ENCODE measurements at regions not wholly inside any gene's neighbourhood (a gene's known extent, or its start where the extent isn't known, plus 50 kb on each side); places are given as distances from the start of the nearest gene placed in this dataset.

DNA sequence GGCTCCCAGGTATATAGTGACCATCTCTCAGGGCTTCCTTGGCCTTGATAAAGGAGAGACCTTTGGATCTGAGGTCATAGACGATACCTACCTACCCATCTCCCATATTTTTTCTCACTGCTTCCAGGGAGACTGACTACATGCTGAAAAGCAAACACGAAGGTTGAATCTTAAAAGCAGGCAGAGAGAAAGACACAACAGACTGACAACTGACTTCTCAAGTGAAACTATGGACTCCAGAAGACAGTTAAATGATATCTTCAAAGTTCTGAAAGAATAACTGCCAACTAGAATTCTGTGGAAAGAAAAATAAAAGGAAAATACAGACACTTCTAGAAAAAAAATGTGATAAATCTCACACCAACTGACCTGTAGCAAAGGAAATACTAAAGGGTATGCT is 76.5 kb upstream of the HAAO start:
- H4K20me1 ChIP-seq (replicated peaks; ENCODE audit: control insufficient read depth, extremely low read depth, insufficient read depth, low read length) = no peaks in the 10 kb centered on the region
- H3K9me3 ChIP-seq (replicated peaks; ENCODE audit: control insufficient read depth, insufficient read depth, low read length) = peaks cover 2% of the 10 kb centered on the region
- no peak overlapping the region for H2AFZ ChIP-seq (ENCODE audit: low read depth, low read length)
- no peaks in the 10 kb centered on the region for H3K4me1 ChIP-seq (ENCODE audit: control insufficient read depth, extremely low read depth, insufficient read depth, low read length)
- no peak overlapping the region for H3K4me3 ChIP-seq (replicated peaks in 1 of 3; ENCODE audit: insufficient read depth in 1 of 3, low read depth in 1 of 3, low read length in 3 of 3)
- no TSS peak for BruUV-seq (replicated peaks)
- dilution Hi-C loops (cut with MboI; ENCODE audit: extremely low pct_ligation_motif_present, low sequenced_read_pairs) (no loop called here), intact Hi-C loops (cut with micrococcal nuclease) (no loop called here)
- H3K27me3 ChIP-seq (ENCODE audit: control insufficient read depth in 2 of 2, insufficient read depth in 2 of 2, low read length in 2 of 2) = no peaks in the 10 kb centered on the region
- DNase-seq (ENCODE audit: low read depth, low spot score) (no peak), FAIRE-seq (no peak)
- H3K4me2 ChIP-seq (ENCODE audit: insufficient read depth, low read length) = no peak overlapping the region
- no peaks in the 10 kb centered on the region for H3K79me2 ChIP-seq (ENCODE audit: control insufficient read depth, insufficient read depth, low read length)
- CTCF ChIA-PET = no interaction called here
- H3K36me3 ChIP-seq (ENCODE audit: control insufficient read depth in 2 of 2, extremely low read depth in 1 of 2, insufficient read depth in 2 of 2, low read length in 2 of 2) = no peaks in the 10 kb centered on the region
- H3K9ac ChIP-seq (replicated peaks; ENCODE audit: extremely low read depth, insufficient read depth, low read length) = no peak overlapping the region
- H3K9me1 ChIP-seq (replicated peaks; ENCODE audit: control insufficient read depth, extremely low read depth, insufficient read depth, low read length) = no peaks in the 10 kb centered on the region
- H3K27ac ChIP-seq (ENCODE audit: insufficient read depth, low read depth, low read length) = no peak overlapping the region
- TF ChIP-seq EZH2 (IDR thresholded peaks at IDR 0.05; ENCODE audit: borderline replicate concordance, low read depth, low read length, severe bottlenecking) = no peak
- TF ChIP-seq, protein P1, sequence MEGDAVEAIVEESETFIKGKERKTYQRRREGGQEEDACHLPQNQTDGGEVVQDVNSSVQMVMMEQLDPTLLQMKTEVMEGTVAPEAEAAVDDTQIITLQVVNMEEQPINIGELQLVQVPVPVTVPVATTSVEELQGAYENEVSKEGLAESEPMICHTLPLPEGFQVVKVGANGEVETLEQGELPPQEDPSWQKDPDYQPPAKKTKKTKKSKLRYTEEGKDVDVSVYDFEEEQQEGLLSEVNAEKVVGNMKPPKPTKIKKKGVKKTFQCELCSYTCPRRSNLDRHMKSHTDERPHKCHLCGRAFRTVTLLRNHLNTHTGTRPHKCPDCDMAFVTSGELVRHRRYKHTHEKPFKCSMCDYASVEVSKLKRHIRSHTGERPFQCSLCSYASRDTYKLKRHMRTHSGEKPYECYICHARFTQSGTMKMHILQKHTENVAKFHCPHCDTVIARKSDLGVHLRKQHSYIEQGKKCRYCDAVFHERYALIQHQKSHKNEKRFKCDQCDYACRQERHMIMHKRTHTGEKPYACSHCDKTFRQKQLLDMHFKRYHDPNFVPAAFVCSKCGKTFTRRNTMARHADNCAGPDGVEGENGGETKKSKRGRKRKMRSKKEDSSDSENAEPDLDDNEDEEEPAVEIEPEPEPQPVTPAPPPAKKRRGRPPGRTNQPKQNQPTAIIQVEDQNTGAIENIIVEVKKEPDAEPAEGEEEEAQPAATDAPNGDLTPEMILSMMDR (IDR thresholded peaks at IDR 0.05; ENCODE audit: extremely low read depth in 1 of 2, insufficient read depth in 1 of 2, low read depth in 1 of 2, low read length in 2 of 2) = no peak
- no peak for TF ChIP-seq MYC (IDR thresholded peaks at IDR 0.05; ENCODE audit: low read depth, low read length)
- no peak for TF ChIP-seq POLR2A (IDR thresholded peaks at IDR 0.05; ENCODE audit: low read depth, low read length)
- TF ChIP-seq GATA2 (IDR thresholded peaks at IDR 0.05; ENCODE audit: insufficient read depth, insufficient read length, low read depth, low read length) = no peak
- no peak for TF ChIP-seq FOS (IDR thresholded peaks at IDR 0.05; ENCODE audit: borderline replicate concordance, insufficient read depth, low read length)
- POLR2A ChIA-PET = no interaction called here

DNA sequence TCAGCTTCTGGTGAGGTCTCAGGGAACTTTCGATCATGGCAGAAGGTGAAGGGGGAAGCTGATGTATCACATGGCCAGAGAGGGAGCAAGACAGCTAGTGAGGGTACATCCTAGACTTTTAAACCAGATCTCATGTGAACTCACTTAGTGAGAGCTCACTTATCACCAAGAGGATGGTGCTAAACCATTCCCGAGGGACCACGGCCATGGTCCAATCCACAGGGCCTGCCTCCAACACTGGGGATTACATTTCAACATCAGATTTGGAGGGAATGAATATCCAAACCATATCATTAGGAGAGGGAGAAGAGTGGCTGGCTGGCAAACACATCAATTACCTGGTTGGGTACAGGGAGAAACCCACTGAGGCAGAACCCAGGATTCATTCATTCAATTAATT is 75.7 kb upstream of the HAAO start:
- BruUV-seq (replicated peaks) = no TSS peak
- no peak overlapping the region for H3K9ac ChIP-seq (replicated peaks; ENCODE audit: extremely low read depth, insufficient read depth, low read length)
- no peaks in the 10 kb centered on the region for H4K20me1 ChIP-seq (replicated peaks; ENCODE audit: control insufficient read depth, extremely low read depth, insufficient read depth, low read length)
- no peaks in the 10 kb centered on the region for H3K4me1 ChIP-seq (ENCODE audit: control insufficient read depth, extremely low read depth, insufficient read depth, low read length)
- no peak for FAIRE-seq
- no peak overlapping the region for H3K27ac ChIP-seq (ENCODE audit: insufficient read depth, low read depth, low read length)
- dilution Hi-C loops (cut with MboI; ENCODE audit: extremely low pct_ligation_motif_present, low sequenced_read_pairs) = no loop called here
- H2AFZ ChIP-seq (ENCODE audit: low read depth, low read length) = no peak overlapping the region
- H3K36me3 ChIP-seq (ENCODE audit: control insufficient read depth in 2 of 2, extremely low read depth in 1 of 2, insufficient read depth in 2 of 2, low read length in 2 of 2) = no peaks in the 10 kb centered on the region
- ChIA-PET CTCF (no interaction called here), POLR2A (no interaction called here)
- no peaks in the 10 kb centered on the region for H3K27me3 ChIP-seq (ENCODE audit: control insufficient read depth in 2 of 2, insufficient read depth in 2 of 2, low read length in 2 of 2)
- peaks cover 2% of the 10 kb centered on the region for H3K9me3 ChIP-seq (replicated peaks; ENCODE audit: control insufficient read depth, insufficient read depth, low read length)
- DNase-seq (ENCODE audit: low read depth, low spot score) = no peak
- no peak overlapping the region for H3K4me3 ChIP-seq (replicated peaks in 1 of 3; ENCODE audit: insufficient read depth in 1 of 3, low read depth in 1 of 3, low read length in 3 of 3)
- intact Hi-C loops (cut with micrococcal nuclease) = no loop called here
- no peaks in the 10 kb centered on the region for H3K79me2 ChIP-seq (ENCODE audit: control insufficient read depth, insufficient read depth, low read length)
- TF ChIP-seq MYC (IDR thresholded peaks at IDR 0.05; ENCODE audit: low read depth, low read length) = no peak
- TF ChIP-seq, protein P2, sequence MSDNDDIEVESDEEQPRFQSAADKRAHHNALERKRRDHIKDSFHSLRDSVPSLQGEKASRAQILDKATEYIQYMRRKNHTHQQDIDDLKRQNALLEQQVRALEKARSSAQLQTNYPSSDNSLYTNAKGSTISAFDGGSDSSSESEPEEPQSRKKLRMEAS (IDR thresholded peaks at IDR 0.05; ENCODE audit: insufficient read depth, insufficient read length) = no peak
- no peak for TF ChIP-seq FOS (IDR thresholded peaks at IDR 0.05; ENCODE audit: borderline replicate concordance, insufficient read depth, low read length)
- TF ChIP-seq POLR2AphosphoS5 (IDR thresholded peaks at IDR 0.05; ENCODE audit: insufficient read depth, low read depth, low read length) = no peak
- TF ChIP-seq GATA2 (IDR thresholded peaks at IDR 0.05; ENCODE audit: insufficient read depth, insufficient read length, low read depth, low read length) = no peak
- TF ChIP-seq, protein P1 (IDR thresholded peaks at IDR 0.05; ENCODE audit: extremely low read depth in 1 of 2, insufficient read depth in 1 of 2, low read depth in 1 of 2, low read length in 2 of 2) = no peak
- no peak for TF ChIP-seq EZH2 (IDR thresholded peaks at IDR 0.05; ENCODE audit: borderline replicate concordance, low read depth, low read length, severe bottlenecking)
- no peak for TF ChIP-seq POLR2A (IDR thresholded peaks at IDR 0.05; ENCODE audit: low read depth, low read length)
- TF ChIP-seq JUN (IDR thresholded peaks at IDR 0.05; ENCODE audit: borderline replicate concordance, insufficient read depth, insufficient read length, low read depth) = no peak
- no peaks in the 10 kb centered on the region for H3K9me1 ChIP-seq (replicated peaks; ENCODE audit: control insufficient read depth, extremely low read depth, insufficient read depth, low read length)
- no peak overlapping the region for H3K4me2 ChIP-seq (ENCODE audit: insufficient read depth, low read length)

All from endothelial cell of umbilical vein (primary cell).